NB4 (cell line): ENCODE measurements at regions not wholly inside any gene's neighbourhood (a gene's known extent, or its start where the extent isn't known, plus 50 kb on each side); places are given as distances from the start of the nearest gene placed in this dataset.

Experiments used
- DNase-seq: peaks from one replicate; pipeline ENCODE4 v3.0.0; 2010; ENCODE audit warnings: low read depth
- H3K4me3 ChIP-seq: one replicate; pipeline ENCODE4 v1.5.1; 2011; ENCODE audit warnings: mild to moderate bottlenecking, low read depth, low read length, moderate library complexity
- CTCF ChIP-seq: IDR thresholded peaks from one replicate; pipeline ENCODE4 v1.5.1; 2012; ENCODE audit warnings: low read depth, low read length
- MAX ChIP-seq: IDR thresholded peaks from 2 replicates; pipeline ENCODE4 v1.6.1; 2011; ENCODE audit warnings: low read depth, low read length
- MYC ChIP-seq: IDR thresholded peaks from 2 replicates; pipeline ENCODE4 v1.6.1; 2011; ENCODE audit warnings: low read depth, low read length
- POLR2A ChIP-seq: IDR thresholded peaks from 2 replicates; pipeline ENCODE4 v1.6.1; 2011; ENCODE audit warnings: mild to moderate bottlenecking; ENCODE audit not compliant: insufficient read length; ENCODE audit errors: extremely low read depth

- DNase-seq: no peak
- TF ChIP-seq MYC: no peak
- no peak for TF ChIP-seq POLR2A
- TF ChIP-seq CTCF: no peak
- TF ChIP-seq MAX: no peak
- H3K4me3 ChIP-seq: no peak overlapping the region
Measured at GRCh38 chr14:35240231-35240630, 52.0 kb upstream of the PSMA6 start.
